ENCODE measurements at regions not wholly inside any gene's neighbourhood (a gene's known extent, or its start where the extent isn't known, plus 50 kb on each side); places are given as distances from the start of the nearest gene placed in this dataset.

- no peak for DNase-seq (ENCODE audit: low read depth in 4 of 6, low spot score in 6 of 6)
- no peaks in the 10 kb centered on the region for H3K36me3 ChIP-seq (ENCODE audit: control insufficient read depth, insufficient read depth, low read length)
- no CpG with 5 or more reads among the region's 3 CpGs for WGBS (ENCODE audit: insufficient coverage)
Observed at GRCh38 chr5:82925061-82925411, 152.2 kb downstream of the TMEM167A start.

DNA sequence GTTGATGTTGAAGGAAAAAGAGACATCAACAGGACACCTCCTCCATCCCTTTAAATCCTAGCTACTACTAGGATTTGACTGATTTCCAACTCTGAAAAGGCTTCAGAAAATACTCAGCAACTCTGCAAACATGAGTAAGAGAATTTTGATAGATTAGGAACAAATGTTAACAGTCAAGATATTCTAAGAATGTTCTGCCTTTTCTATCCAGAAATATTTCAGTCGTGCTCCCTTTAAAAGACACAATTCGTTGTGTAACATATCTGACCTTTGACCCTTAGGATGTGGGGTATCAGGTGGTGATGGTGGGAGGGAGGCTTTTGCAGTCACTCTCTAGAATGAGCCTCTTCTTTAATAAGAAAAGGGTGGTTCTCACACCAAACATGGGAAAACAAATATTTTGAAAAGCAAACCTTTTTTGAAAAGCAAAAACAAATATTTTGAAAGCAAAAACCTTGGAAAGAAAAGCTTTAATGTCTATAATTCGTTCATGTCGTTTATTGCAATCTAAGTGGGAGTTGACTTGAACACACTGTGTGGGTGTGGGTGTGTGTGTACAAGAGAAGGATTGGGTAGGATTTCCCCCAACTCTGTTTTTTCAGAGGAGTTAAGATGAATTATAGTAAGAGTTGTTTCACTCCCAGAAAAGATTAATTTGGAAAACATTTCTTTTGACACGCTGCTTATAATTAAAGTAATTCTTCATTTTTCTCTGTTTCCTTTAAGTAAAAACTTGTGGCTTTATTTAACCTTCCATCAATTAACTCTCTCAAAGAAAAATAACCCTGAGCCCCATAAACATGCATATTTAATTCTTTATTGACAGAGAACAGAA is 152.8 kb downstream of the TMEM167A start:
- DNase-seq (ENCODE audit: low read depth in 4 of 6, low spot score in 6 of 6): no peak
- peaks cover 6% of the 10 kb centered on the region for H3K4me1 ChIP-seq (ENCODE audit: control insufficient read depth, insufficient read depth, low read length)
- H3K27ac ChIP-seq (ENCODE audit: low read depth, low read length): no peak overlapping the region
- H3K4me3 ChIP-seq (ENCODE audit: low read depth, low read length): no peak overlapping the region
- no peaks in the 10 kb centered on the region for H3K27me3 ChIP-seq (ENCODE audit: control insufficient read depth, insufficient read depth, low read length)
- H3K9me3 ChIP-seq (ENCODE audit: control insufficient read depth, insufficient read depth, low read length): no peaks in the 10 kb centered on the region
- H3K36me3 ChIP-seq (ENCODE audit: control insufficient read depth, insufficient read depth, low read length): no peaks in the 10 kb centered on the region
- no CpG with 5 or more reads among the region's 5 CpGs for WGBS (ENCODE audit: insufficient coverage)

More at GRCh38 chr5:82925061-82925411, 152.2 kb downstream of the TMEM167A start:
- Histone ChIP-seq H3K27me3 (ENCODE audit: control insufficient read depth, insufficient read depth, low read length) (no peaks in the 10 kb centered on the region), H3K4me1 (ENCODE audit: control insufficient read depth, insufficient read depth, low read length) (peaks cover 6% of the 10 kb centered on the region), H3K9me3 (ENCODE audit: control insufficient read depth, insufficient read depth, low read length) (no peaks in the 10 kb centered on the region), H3K27ac (ENCODE audit: low read depth, low read length) (no peak overlapping the region), H3K4me3 (ENCODE audit: low read depth, low read length) (no peak overlapping the region)

- DNase-seq (ENCODE audit: low read depth in 4 of 6, low spot score in 6 of 6): peak in 2 of 6 donors; percentile 32 to 47
- 73% methylated on average over 7 of the region's 10 CpGs for WGBS (ENCODE audit: insufficient coverage)
- H3K27ac ChIP-seq (ENCODE audit: low read depth, low read length): no peak overlapping the region
- H3K36me3 ChIP-seq (ENCODE audit: control insufficient read depth, insufficient read depth, low read length): no peaks in the 10 kb centered on the region
- H3K4me1 ChIP-seq (ENCODE audit: control insufficient read depth, insufficient read depth, low read length): peaks cover 6% of the 10 kb centered on the region
- H3K9me3 ChIP-seq (ENCODE audit: control insufficient read depth, insufficient read depth, low read length): no peaks in the 10 kb centered on the region
- no peaks in the 10 kb centered on the region for H3K27me3 ChIP-seq (ENCODE audit: control insufficient read depth, insufficient read depth, low read length)
- H3K4me3 ChIP-seq (ENCODE audit: low read depth, low read length): no peak overlapping the region
Observed at GRCh38 chr5:82922086-82922734, 155.0 kb downstream of the TMEM167A start.

- Histone ChIP-seq H3K4me1 (ENCODE audit: control insufficient read depth, insufficient read depth, low read length) (peaks cover 6% of the 10 kb centered on the region), H3K36me3 (ENCODE audit: control insufficient read depth, insufficient read depth, low read length) (no peaks in the 10 kb centered on the region), H3K4me3 (ENCODE audit: low read depth, low read length) (no peak overlapping the region), H3K27ac (ENCODE audit: low read depth, low read length) (no peak overlapping the region), H3K9me3 (ENCODE audit: control insufficient read depth, insufficient read depth, low read length) (no peaks in the 10 kb centered on the region), H3K27me3 (ENCODE audit: control insufficient read depth, insufficient read depth, low read length) (no peaks in the 10 kb centered on the region)
- DNase-seq (ENCODE audit: low read depth in 4 of 6, low spot score in 6 of 6): no peak
- 100% methylated on average over 1 of the region's 3 CpGs for WGBS (ENCODE audit: insufficient coverage)
Observed at GRCh38 chr5:82918311-82919031, 158.7 kb downstream of the TMEM167A start.

GRCh38 chr5:82917584-82917983 is 159.6 kb downstream of the TMEM167A start:
- no peaks in the 10 kb centered on the region for H3K27me3 ChIP-seq (ENCODE audit: control insufficient read depth, insufficient read depth, low read length)
- peaks cover 6% of the 10 kb centered on the region for H3K4me1 ChIP-seq (ENCODE audit: control insufficient read depth, insufficient read depth, low read length)
- no peak overlapping the region for H3K27ac ChIP-seq (ENCODE audit: low read depth, low read length)
- WGBS (ENCODE audit: insufficient coverage): no CpG with 5 or more reads among the region's 4 CpGs
- H3K4me3 ChIP-seq (ENCODE audit: low read depth, low read length): no peak overlapping the region
- no peaks in the 10 kb centered on the region for H3K36me3 ChIP-seq (ENCODE audit: control insufficient read depth, insufficient read depth, low read length)
- H3K9me3 ChIP-seq (ENCODE audit: control insufficient read depth, insufficient read depth, low read length): no peaks in the 10 kb centered on the region
- no peak for DNase-seq (ENCODE audit: low read depth in 4 of 6, low spot score in 6 of 6)

DNA sequence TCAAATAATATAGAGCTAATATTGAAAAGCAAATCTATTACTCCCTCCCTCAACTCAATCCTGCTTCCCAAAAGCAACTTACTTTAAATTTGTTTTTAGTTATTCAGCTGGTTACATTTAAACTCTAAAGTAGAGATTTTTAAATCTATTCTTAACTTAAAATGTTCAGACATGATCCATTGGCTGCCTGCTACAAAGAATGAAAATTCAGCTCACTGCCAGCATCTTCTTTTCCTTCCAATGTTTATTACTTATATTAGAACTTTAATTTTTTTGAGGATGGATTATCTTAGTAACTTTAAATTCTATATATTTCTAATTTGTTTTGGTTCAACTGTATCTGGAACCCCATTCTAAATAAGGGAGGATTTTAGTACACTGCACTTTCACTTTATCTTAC is 163.2 kb downstream of the TMEM167A start:
- DNase-seq (ENCODE audit: low read depth in 4 of 6, low spot score in 6 of 6): no peak
- H3K27me3 ChIP-seq (ENCODE audit: control insufficient read depth, insufficient read depth, low read length): no peaks in the 10 kb centered on the region

GRCh38 chr5:82912462-82912861 is 164.7 kb downstream of the TMEM167A start:
- Histone ChIP-seq H3K4me1 (ENCODE audit: control insufficient read depth, insufficient read depth, low read length) (no peaks in the 10 kb centered on the region), H3K36me3 (ENCODE audit: control insufficient read depth, insufficient read depth, low read length) (no peaks in the 10 kb centered on the region), H3K27ac (ENCODE audit: low read depth, low read length) (no peak overlapping the region), H3K9me3 (ENCODE audit: control insufficient read depth, insufficient read depth, low read length) (no peaks in the 10 kb centered on the region), H3K27me3 (ENCODE audit: control insufficient read depth, insufficient read depth, low read length) (no peaks in the 10 kb centered on the region), H3K4me3 (ENCODE audit: low read depth, low read length) (no peak overlapping the region)
- 79% methylated on average over 4 of the region's 5 CpGs for WGBS (ENCODE audit: insufficient coverage)
- DNase-seq (ENCODE audit: low read depth in 4 of 6, low spot score in 6 of 6): no peak

More for the DNA sequence above, 163.2 kb downstream of the TMEM167A start:
- Histone ChIP-seq H3K27ac (ENCODE audit: low read depth, low read length) (no peak overlapping the region), H3K4me3 (ENCODE audit: low read depth, low read length) (no peak overlapping the region), H3K36me3 (ENCODE audit: control insufficient read depth, insufficient read depth, low read length) (no peaks in the 10 kb centered on the region), H3K9me3 (ENCODE audit: control insufficient read depth, insufficient read depth, low read length) (no peaks in the 10 kb centered on the region), H3K4me1 (ENCODE audit: control insufficient read depth, insufficient read depth, low read length) (no peaks in the 10 kb centered on the region)

GRCh38 chr5:82911910-82912309 is 165.3 kb downstream of the TMEM167A start:
- no peak overlapping the region for H3K4me3 ChIP-seq (ENCODE audit: low read depth, low read length)

GRCh38 chr5:82910905-82911304 is 166.3 kb downstream of the TMEM167A start:
- Histone ChIP-seq H3K36me3 (ENCODE audit: control insufficient read depth, insufficient read depth, low read length) (no peaks in the 10 kb centered on the region), H3K9me3 (ENCODE audit: control insufficient read depth, insufficient read depth, low read length) (no peaks in the 10 kb centered on the region), H3K4me3 (ENCODE audit: low read depth, low read length) (no peak overlapping the region), H3K4me1 (ENCODE audit: control insufficient read depth, insufficient read depth, low read length) (no peaks in the 10 kb centered on the region), H3K27ac (ENCODE audit: low read depth, low read length) (no peak overlapping the region), H3K27me3 (ENCODE audit: control insufficient read depth, insufficient read depth, low read length) (no peaks in the 10 kb centered on the region)
- DNase-seq (ENCODE audit: low read depth in 4 of 6, low spot score in 6 of 6): no peak

More at GRCh38 chr5:82911910-82912309, 165.3 kb downstream of the TMEM167A start:
- 92% methylated on average over 2 of the region's 2 CpGs for WGBS (ENCODE audit: insufficient coverage)
- H3K27ac ChIP-seq (ENCODE audit: low read depth, low read length): no peak overlapping the region
- H3K9me3 ChIP-seq (ENCODE audit: control insufficient read depth, insufficient read depth, low read length): no peaks in the 10 kb centered on the region
- no peaks in the 10 kb centered on the region for H3K4me1 ChIP-seq (ENCODE audit: control insufficient read depth, insufficient read depth, low read length)
- H3K27me3 ChIP-seq (ENCODE audit: control insufficient read depth, insufficient read depth, low read length): no peaks in the 10 kb centered on the region
- H3K36me3 ChIP-seq (ENCODE audit: control insufficient read depth, insufficient read depth, low read length): no peaks in the 10 kb centered on the region
- DNase-seq (ENCODE audit: low read depth in 4 of 6, low spot score in 6 of 6): no peak
